H1 (cell line): ENCODE measurements at regions not wholly inside any gene's neighbourhood (a gene's known extent, or its start where the extent isn't known, plus 50 kb on each side); places are given as distances from the start of the nearest gene placed in this dataset.
A peak's percentile ranks its signal among the peaks of the same experiment; 100 is the strongest.

Experiments
- CTCF ChIA-PET: fragments of 300-600 bp; sonication (Branson Sonifier 250); formaldehyde crosslinking; loops from one replicate; lab custom pipeline; 2021; ENCODE audit not compliant: partially characterized antibody; lab: Charles Lee
- POLR2A ChIA-PET: fragments of 300-600 bp; sonication (Branson Sonifier 250); formaldehyde crosslinking; loops from one replicate; lab custom pipeline; 2021; ENCODE audit warnings: inconsistent platforms; ENCODE audit not compliant: partially characterized antibody; lab: Charles Lee
- DNase-seq, 2 experiments: peaks; one replicate each; pipeline versions ENCODE4 v3.0.0 to v3.0.0-alpha.2; 2010 to 2022; ENCODE audit warnings: low spot score in 2 of 2, low read depth in 1 of 2, mixed read lengths in 1 of 2
- FAIRE-seq: peaks from 2 replicates; lab custom pipeline; 2011; peaks lifted over from hg19 to GRCh38; lab: Jason Lieb, UNC
- H2AFZ ChIP-seq: 2 replicates; pipeline ENCODE4 v1.8.1; 2012; ENCODE audit warnings: low read length, inconsistent platforms
- H2AK5ac ChIP-seq: 2 replicates; pipeline ENCODE4 v1.6.1; 2013; ENCODE audit warnings: low read depth, low read length
- H2BK120ac ChIP-seq: replicated peaks from 2 replicates; pipeline ENCODE3; 2013; ENCODE audit warnings: low read depth, low read length, inconsistent platforms
- H2BK12ac ChIP-seq: 2 replicates; pipeline ENCODE4 v1.6.1; 2013; ENCODE audit warnings: low read depth, low read length
- H2BK15ac ChIP-seq: 2 replicates; pipeline ENCODE4 v1.6.1; 2013; ENCODE audit warnings: low read length
- H2BK20ac ChIP-seq: 2 replicates; pipeline ENCODE4 v1.6.1; 2013; ENCODE audit warnings: low read length
- H2BK5ac ChIP-seq: 2 replicates; pipeline ENCODE4 v1.6.1; 2013; ENCODE audit warnings: low read depth, low read length
- H3K14ac ChIP-seq: 2 replicates; pipeline ENCODE4 v1.6.1; 2013; ENCODE audit warnings: inconsistent platforms; ENCODE audit not compliant: insufficient read length
- H3K18ac ChIP-seq: 2 replicates; pipeline ENCODE4 v1.6.1; 2013; ENCODE audit warnings: low read length; ENCODE audit errors: extremely low read depth
- H3K23ac ChIP-seq: 2 replicates; pipeline ENCODE4 v1.6.1; 2013; ENCODE audit warnings: inconsistent platforms; ENCODE audit not compliant: insufficient read length
- H3K23me2 ChIP-seq: 2 replicates; pipeline ENCODE4 v1.6.1; 2013; ENCODE audit warnings: low read depth, low read length
- H3K27ac ChIP-seq: 2 replicates; pipeline ENCODE4 v1.6.1; 2011; ENCODE audit warnings: low read depth, low read length, inconsistent platforms
- H3K27me3 ChIP-seq, 4 experiments: replicated peaks in 1 of 4; 1 replicate in 1 of 4; 2 replicates in 3 of 4; pipeline versions ENCODE4 v1.6.1 to v1.8.1; 2011 to 2013; ENCODE audit warnings: low read length in 3 of 4, mild to moderate bottlenecking in 3 of 4, inconsistent platforms in 2 of 4, mixed read lengths in 2 of 4, moderate library complexity in 1 of 4; ENCODE audit not compliant: control insufficient read depth in 3 of 4, insufficient read depth in 3 of 4; ENCODE audit errors: extremely low read depth in 1 of 4
- H3K36me3 ChIP-seq, 4 experiments: 2 replicates each; pipeline versions ENCODE4 v1.6.1 to v1.8.1; 2011 to 2013; ENCODE audit warnings: mild to moderate bottlenecking in 4 of 4, low read length in 3 of 4, moderate library complexity in 2 of 4, control low read depth in 1 of 4, inconsistent platforms in 1 of 4; ENCODE audit not compliant: insufficient read depth in 4 of 4, control insufficient read depth in 2 of 4
- H3K4ac ChIP-seq: replicated peaks from 2 replicates; pipeline ENCODE3; 2013; ENCODE audit warnings: low read length, low read depth, mixed read lengths, inconsistent platforms; ENCODE audit not compliant: insufficient read length
- H3K4me1 ChIP-seq, 4 experiments: replicated peaks in 1 of 4; 1 replicate in 1 of 4; 2 replicates in 3 of 4; pipeline versions ENCODE4 v1.6.1 to v1.8.1; 2011 to 2013; ENCODE audit warnings: low read length in 3 of 4, inconsistent platforms in 2 of 4, mixed read lengths in 1 of 4; ENCODE audit not compliant: insufficient read depth in 4 of 4, control insufficient read depth in 3 of 4
- H3K4me2 ChIP-seq, 2 experiments: 2 replicates each; pipeline versions ENCODE4 v1.6.1 to v1.8.1; 2011 to 2013; ENCODE audit warnings: low read depth in 2 of 2, low read length in 2 of 2, control low read depth in 1 of 2, inconsistent platforms in 1 of 2, mild to moderate bottlenecking in 1 of 2; ENCODE audit not compliant: insufficient read depth in 1 of 2
- H3K4me3 ChIP-seq, 4 experiments: fragments of 200-600, 300-600 bp in 1 of 4; sonication (generic), shearing (Covaris generic), sonication (Bioruptor Twin) in 1 of 4; 2 replicates each; pipeline versions ENCODE4 v1.5.1 to v1.8.1; 2011 to 2016; ENCODE audit warnings: low read length in 4 of 4, low read depth in 3 of 4, control low read depth in 2 of 4, inconsistent platforms in 2 of 4, mild to moderate bottlenecking in 2 of 4, mixed read lengths in 1 of 4, moderate library complexity in 1 of 4; ENCODE audit not compliant: insufficient read depth in 2 of 4; ENCODE audit errors: extremely low read depth in 1 of 4
- H3K56ac ChIP-seq: replicated peaks from 2 replicates; pipeline ENCODE3; 2013; ENCODE audit warnings: low read depth, mild to moderate bottlenecking, mixed read lengths, low read length, inconsistent platforms; ENCODE audit not compliant: insufficient read length
- H3K79me1 ChIP-seq: 2 replicates; pipeline ENCODE4 v1.6.1; 2013; ENCODE audit warnings: low read depth, low read length, control low read depth
- H3K79me2 ChIP-seq, 2 experiments: 2 replicates each; pipeline versions ENCODE4 v1.6.1 to v1.8.1; 2012 to 2013; ENCODE audit warnings: low read length in 2 of 2, mild to moderate bottlenecking in 2 of 2, inconsistent platforms in 1 of 2; ENCODE audit not compliant: insufficient read depth in 2 of 2, control insufficient read depth in 1 of 2
- H3K9ac ChIP-seq, 4 experiments: replicated peaks in 1 of 4; 1 replicate in 1 of 4; 2 replicates in 3 of 4; pipeline versions ENCODE4 v1.6.1 to v1.8.1; 2011 to 2013; ENCODE audit warnings: low read depth in 3 of 4, low read length in 3 of 4, control low read depth in 2 of 4, mild to moderate bottlenecking in 2 of 4, moderate library complexity in 2 of 4, inconsistent platforms in 1 of 4; ENCODE audit errors: extremely low read depth in 1 of 4
- H3K9me3 ChIP-seq, 2 experiments: 2 replicates each; pipeline versions ENCODE4 v1.6.1 to v1.8.1; 2012 to 2013; ENCODE audit warnings: mild to moderate bottlenecking in 2 of 2, moderate library complexity in 2 of 2, control low read depth in 1 of 2, inconsistent platforms in 1 of 2, low read depth in 1 of 2, low read length in 1 of 2, mixed read lengths in 1 of 2; ENCODE audit not compliant: insufficient read depth in 2 of 2
- H4K20me1 ChIP-seq, 2 experiments: replicated peaks in 1 of 2; 2 replicates each; pipeline versions ENCODE3 to v1.8.1; 2011 to 2013; ENCODE audit warnings: inconsistent platforms in 2 of 2, low read length in 2 of 2, mild to moderate bottlenecking in 1 of 2; ENCODE audit not compliant: insufficient read depth in 2 of 2, control insufficient read depth in 1 of 2
- H4K5ac ChIP-seq: 2 replicates; pipeline ENCODE4 v1.6.1; 2013; ENCODE audit warnings: low read length, low read depth, mixed read lengths, inconsistent platforms; ENCODE audit not compliant: insufficient read length
- H4K8ac ChIP-seq: 2 replicates; pipeline ENCODE4 v1.8.0; 2013; ENCODE audit warnings: mild to moderate bottlenecking, moderate library complexity, low read length, inconsistent platforms; ENCODE audit not compliant: insufficient read depth; ENCODE audit errors: extremely low read depth
- H4K91ac ChIP-seq: replicated peaks from 2 replicates; pipeline ENCODE3; 2013; ENCODE audit warnings: low read length, mixed read lengths, inconsistent platforms; ENCODE audit not compliant: insufficient read length
- ATF3 ChIP-seq: IDR thresholded peaks from 2 replicates; pipeline ENCODE4 v1.6.1; 2011; ENCODE audit warnings: low read depth, mild to moderate bottlenecking, low read length; ENCODE audit not compliant: insufficient read depth
- BRCA1 ChIP-seq: IDR thresholded peaks from 2 replicates; pipeline ENCODE4 v1.6.1; 2012; ENCODE audit warnings: low read depth, low read length, improper control_type of control experiment
- FOSL1 ChIP-seq: IDR thresholded peaks from 2 replicates; pipeline ENCODE4 v1.6.1; 2011; ENCODE audit warnings: mild to moderate bottlenecking, low read depth, low read length, moderate library complexity; ENCODE audit not compliant: insufficient read depth
- RNF2 ChIP-seq: fragments of 200-900, 300-1000 bp; sonication (generic); IDR thresholded peaks from 2 replicates; pipeline ENCODE4 v1.7.1; 2016; ENCODE audit warnings: borderline replicate concordance, low read depth, mild to moderate bottlenecking, antibody characterized with exemption, low read length; ENCODE audit not compliant: poor library complexity, severe bottlenecking; ENCODE audit errors: missing control alignments
- WGBS, 2 experiments: shearing (Covaris generic) in 1 of 2; methylation state at CpG; one replicate each; pipeline versions ENCODE4 v1.1.6 to v1.1.7; 2013 to 2015; ENCODE audit warnings: low lambda C conversion rate in 2 of 2, mixed read lengths in 2 of 2, inconsistent platforms in 1 of 2, low coverage in 1 of 2, missing lambda C conversion rate in 1 of 2; ENCODE audit not compliant: insufficient replicate concordance in 2 of 2, insufficient coverage in 1 of 2, insufficient read length in 1 of 2; ENCODE audit errors: extremely low coverage in 1 of 2, missing lambda C conversion rate in 1 of 2; 5-methylcytosine and 5-hydroxymethylcytosine counted together

GRCh38 chr17:34015253-34015652 lies 239.8 kb upstream of the CCL2 start:
- Histone ChIP-seq H2AK5ac (no peak overlapping the region), H3K18ac (no peak overlapping the region), H3K4me3 (no peak overlapping the region), H3K4me2 (no peak overlapping the region), H2BK120ac (no peak overlapping the region), H3K79me1 (no peaks in the 10 kb centered on the region), H2BK20ac (no peak overlapping the region), H3K23me2 (peaks cover 4% of the 10 kb centered on the region; the same call in 1 of the 2 replicates), H4K20me1 (no peaks in the 10 kb centered on the region), H2BK5ac (no peak overlapping the region), H4K5ac (no peak overlapping the region), H4K8ac (no peak overlapping the region), H3K27ac (no peak overlapping the region), H3K56ac (no peak overlapping the region), H2BK12ac (no peak overlapping the region), H3K79me2 (no peaks in the 10 kb centered on the region), H3K4me1 (no peaks in the 10 kb centered on the region), H2BK15ac (no peak overlapping the region), H4K91ac (no peak overlapping the region), H3K4ac (no peak overlapping the region), H3K9ac (no peak overlapping the region), H3K14ac (peak overlapping the region; percentile 82), H3K36me3 (no peaks in the 10 kb centered on the region), H3K9me3 (peaks cover 0 to 2% of the 10 kb centered on the region in 2 experiments; a peak in 1 of 4 replicates), H3K23ac (no peak overlapping the region), H2AFZ (no peak overlapping the region), H3K27me3 (no peaks in the 10 kb centered on the region)
- no peak for TF ChIP-seq BRCA1
- TF ChIP-seq ATF3 = no peak
- TF ChIP-seq RNF2 = no peak
- no peak for TF ChIP-seq FOSL1
- WGBS, 2 experiments = 87% methylated on average over 2 of the region's 2 CpGs; no CpG with 5 or more reads in 1 of the 2 experiments
- FAIRE-seq (no peak), DNase-seq (no peak)
- ChIA-PET POLR2A (no interaction called here), CTCF (interaction anchor here (1.4 to 1.8 kb wide), 2 partner anchors 10 to 145 kb away, joined by 5 read pairs; no protein-coding TSS in a partner anchor)
